H1 (cell line): ENCODE measurements at regions not wholly inside any gene's neighbourhood (a gene's known extent, or its start where the extent isn't known, plus 50 kb on each side); places are given as distances from the start of the nearest gene placed in this dataset.

ENCODE experiments used
- CTCF ChIA-PET: fragments of 300-600 bp; sonication (Branson Sonifier 250); formaldehyde crosslinking; loops from one replicate; lab custom pipeline; 2021; ENCODE audit not compliant: partially characterized antibody; lab: Charles Lee
- POLR2A ChIA-PET: fragments of 300-600 bp; sonication (Branson Sonifier 250); formaldehyde crosslinking; loops from one replicate; lab custom pipeline; 2021; ENCODE audit warnings: inconsistent platforms; ENCODE audit not compliant: partially characterized antibody; lab: Charles Lee
- DNase-seq, 2 experiments: peaks; one replicate each; pipeline versions ENCODE4 v3.0.0 to v3.0.0-alpha.2; 2010 to 2022; ENCODE audit warnings: low spot score in 2 of 2, low read depth in 1 of 2, mixed read lengths in 1 of 2
- FAIRE-seq: peaks from 2 replicates; lab custom pipeline; 2011; peaks lifted over from hg19 to GRCh38; lab: Jason Lieb, UNC
- H2AFZ ChIP-seq: 2 replicates; pipeline ENCODE4 v1.8.1; 2012; ENCODE audit warnings: low read length, inconsistent platforms
- H2AK5ac ChIP-seq: 2 replicates; pipeline ENCODE4 v1.6.1; 2013; ENCODE audit warnings: low read depth, low read length
- H2BK120ac ChIP-seq: replicated peaks from 2 replicates; pipeline ENCODE3; 2013; ENCODE audit warnings: low read depth, low read length, inconsistent platforms
- H2BK12ac ChIP-seq: 2 replicates; pipeline ENCODE4 v1.6.1; 2013; ENCODE audit warnings: low read depth, low read length
- H2BK15ac ChIP-seq: 2 replicates; pipeline ENCODE4 v1.6.1; 2013; ENCODE audit warnings: low read length
- H2BK20ac ChIP-seq: 2 replicates; pipeline ENCODE4 v1.6.1; 2013; ENCODE audit warnings: low read length
- H2BK5ac ChIP-seq: 2 replicates; pipeline ENCODE4 v1.6.1; 2013; ENCODE audit warnings: low read depth, low read length
- H3K14ac ChIP-seq: 2 replicates; pipeline ENCODE4 v1.6.1; 2013; ENCODE audit warnings: inconsistent platforms; ENCODE audit not compliant: insufficient read length
- H3K18ac ChIP-seq: 2 replicates; pipeline ENCODE4 v1.6.1; 2013; ENCODE audit warnings: low read length; ENCODE audit errors: extremely low read depth
- H3K23ac ChIP-seq: 2 replicates; pipeline ENCODE4 v1.6.1; 2013; ENCODE audit warnings: inconsistent platforms; ENCODE audit not compliant: insufficient read length
- H3K23me2 ChIP-seq: 2 replicates; pipeline ENCODE4 v1.6.1; 2013; ENCODE audit warnings: low read depth, low read length
- H3K27ac ChIP-seq: 2 replicates; pipeline ENCODE4 v1.6.1; 2011; ENCODE audit warnings: low read depth, low read length, inconsistent platforms
- H3K27me3 ChIP-seq, 4 experiments: replicated peaks in 1 of 4; 1 replicate in 1 of 4; 2 replicates in 3 of 4; pipeline versions ENCODE4 v1.6.1 to v1.8.1; 2011 to 2013; ENCODE audit warnings: low read length in 3 of 4, mild to moderate bottlenecking in 3 of 4, inconsistent platforms in 2 of 4, mixed read lengths in 2 of 4, moderate library complexity in 1 of 4; ENCODE audit not compliant: control insufficient read depth in 3 of 4, insufficient read depth in 3 of 4; ENCODE audit errors: extremely low read depth in 1 of 4
- H3K36me3 ChIP-seq, 4 experiments: 2 replicates each; pipeline versions ENCODE4 v1.6.1 to v1.8.1; 2011 to 2013; ENCODE audit warnings: mild to moderate bottlenecking in 4 of 4, low read length in 3 of 4, moderate library complexity in 2 of 4, control low read depth in 1 of 4, inconsistent platforms in 1 of 4; ENCODE audit not compliant: insufficient read depth in 4 of 4, control insufficient read depth in 2 of 4
- H3K4ac ChIP-seq: replicated peaks from 2 replicates; pipeline ENCODE3; 2013; ENCODE audit warnings: low read length, low read depth, mixed read lengths, inconsistent platforms; ENCODE audit not compliant: insufficient read length
- H3K4me1 ChIP-seq, 4 experiments: replicated peaks in 1 of 4; 1 replicate in 1 of 4; 2 replicates in 3 of 4; pipeline versions ENCODE4 v1.6.1 to v1.8.1; 2011 to 2013; ENCODE audit warnings: low read length in 3 of 4, inconsistent platforms in 2 of 4, mixed read lengths in 1 of 4; ENCODE audit not compliant: insufficient read depth in 4 of 4, control insufficient read depth in 3 of 4
- H3K4me2 ChIP-seq, 2 experiments: 2 replicates each; pipeline versions ENCODE4 v1.6.1 to v1.8.1; 2011 to 2013; ENCODE audit warnings: low read depth in 2 of 2, low read length in 2 of 2, control low read depth in 1 of 2, inconsistent platforms in 1 of 2, mild to moderate bottlenecking in 1 of 2; ENCODE audit not compliant: insufficient read depth in 1 of 2
- H3K4me3 ChIP-seq, 4 experiments: fragments of 200-600, 300-600 bp in 1 of 4; sonication (generic), shearing (Covaris generic), sonication (Bioruptor Twin) in 1 of 4; 2 replicates each; pipeline versions ENCODE4 v1.5.1 to v1.8.1; 2011 to 2016; ENCODE audit warnings: low read length in 4 of 4, low read depth in 3 of 4, control low read depth in 2 of 4, inconsistent platforms in 2 of 4, mild to moderate bottlenecking in 2 of 4, mixed read lengths in 1 of 4, moderate library complexity in 1 of 4; ENCODE audit not compliant: insufficient read depth in 2 of 4; ENCODE audit errors: extremely low read depth in 1 of 4
- H3K56ac ChIP-seq: replicated peaks from 2 replicates; pipeline ENCODE3; 2013; ENCODE audit warnings: low read depth, mild to moderate bottlenecking, mixed read lengths, low read length, inconsistent platforms; ENCODE audit not compliant: insufficient read length
- H3K79me1 ChIP-seq: 2 replicates; pipeline ENCODE4 v1.6.1; 2013; ENCODE audit warnings: low read depth, low read length, control low read depth
- H3K79me2 ChIP-seq, 2 experiments: 2 replicates each; pipeline versions ENCODE4 v1.6.1 to v1.8.1; 2012 to 2013; ENCODE audit warnings: low read length in 2 of 2, mild to moderate bottlenecking in 2 of 2, inconsistent platforms in 1 of 2; ENCODE audit not compliant: insufficient read depth in 2 of 2, control insufficient read depth in 1 of 2
- H3K9ac ChIP-seq, 4 experiments: replicated peaks in 1 of 4; 1 replicate in 1 of 4; 2 replicates in 3 of 4; pipeline versions ENCODE4 v1.6.1 to v1.8.1; 2011 to 2013; ENCODE audit warnings: low read depth in 3 of 4, low read length in 3 of 4, control low read depth in 2 of 4, mild to moderate bottlenecking in 2 of 4, moderate library complexity in 2 of 4, inconsistent platforms in 1 of 4; ENCODE audit errors: extremely low read depth in 1 of 4
- H3K9me3 ChIP-seq, 2 experiments: 2 replicates each; pipeline versions ENCODE4 v1.6.1 to v1.8.1; 2012 to 2013; ENCODE audit warnings: mild to moderate bottlenecking in 2 of 2, moderate library complexity in 2 of 2, control low read depth in 1 of 2, inconsistent platforms in 1 of 2, low read depth in 1 of 2, low read length in 1 of 2, mixed read lengths in 1 of 2; ENCODE audit not compliant: insufficient read depth in 2 of 2
- H4K20me1 ChIP-seq, 2 experiments: replicated peaks in 1 of 2; 2 replicates each; pipeline versions ENCODE3 to v1.8.1; 2011 to 2013; ENCODE audit warnings: inconsistent platforms in 2 of 2, low read length in 2 of 2, mild to moderate bottlenecking in 1 of 2; ENCODE audit not compliant: insufficient read depth in 2 of 2, control insufficient read depth in 1 of 2
- H4K5ac ChIP-seq: 2 replicates; pipeline ENCODE4 v1.6.1; 2013; ENCODE audit warnings: low read length, low read depth, mixed read lengths, inconsistent platforms; ENCODE audit not compliant: insufficient read length
- H4K8ac ChIP-seq: 2 replicates; pipeline ENCODE4 v1.8.0; 2013; ENCODE audit warnings: mild to moderate bottlenecking, moderate library complexity, low read length, inconsistent platforms; ENCODE audit not compliant: insufficient read depth; ENCODE audit errors: extremely low read depth
- H4K91ac ChIP-seq: replicated peaks from 2 replicates; pipeline ENCODE3; 2013; ENCODE audit warnings: low read length, mixed read lengths, inconsistent platforms; ENCODE audit not compliant: insufficient read length
- CEBPB ChIP-seq: IDR thresholded peaks from 2 replicates; pipeline ENCODE4 v1.6.1; 2012; ENCODE audit warnings: low read depth, low read length
- E2F6 ChIP-seq: IDR thresholded peaks from 2 replicates; pipeline ENCODE4 v1.6.1; 2012; ENCODE audit warnings: inconsistent platforms
- EGR1 ChIP-seq: IDR thresholded peaks from 2 replicates; pipeline ENCODE4 v1.6.1; 2011; ENCODE audit warnings: low read depth, low read length, borderline replicate concordance
- KDM4A ChIP-seq: IDR thresholded peaks from one replicate; pipeline ENCODE4 v1.7.1; 2012; ENCODE audit warnings: low read depth, mild to moderate bottlenecking, moderate library complexity, low read length, inconsistent platforms; ENCODE audit not compliant: severe bottlenecking
- NRF1 ChIP-seq: IDR thresholded peaks from 2 replicates; pipeline ENCODE4 v1.6.1; 2011; ENCODE audit warnings: mild to moderate bottlenecking, low read depth, low read length, improper control_type of control experiment
- RFX5 ChIP-seq: IDR thresholded peaks from 2 replicates; pipeline ENCODE4 v1.6.1; 2011; ENCODE audit warnings: low read depth, low read length, improper control_type of control experiment, borderline replicate concordance
- TCF12 ChIP-seq: IDR thresholded peaks from 2 replicates; pipeline ENCODE4 v1.6.1; 2011; ENCODE audit warnings: low read depth, mild to moderate bottlenecking, low read length
- USF2 ChIP-seq: IDR thresholded peaks from 2 replicates; pipeline ENCODE4 v1.6.1; 2011; ENCODE audit warnings: low read length, improper control_type of control experiment
- WGBS, 2 experiments: shearing (Covaris generic) in 1 of 2; methylation state at CpG; one replicate each; pipeline versions ENCODE4 v1.1.6 to v1.1.7; 2013 to 2015; ENCODE audit warnings: low lambda C conversion rate in 2 of 2, mixed read lengths in 2 of 2, inconsistent platforms in 1 of 2, low coverage in 1 of 2, missing lambda C conversion rate in 1 of 2; ENCODE audit not compliant: insufficient replicate concordance in 2 of 2, insufficient coverage in 1 of 2, insufficient read length in 1 of 2; ENCODE audit errors: extremely low coverage in 1 of 2, missing lambda C conversion rate in 1 of 2; 5-methylcytosine and 5-hydroxymethylcytosine counted together

GRCh38 chr4:132396636-132397035, 752.5 kb upstream of the PCDH10 start:
- no peaks in the 10 kb centered on the region for H3K36me3 ChIP-seq
- H2BK20ac ChIP-seq, result no peak overlapping the region
- H4K20me1 ChIP-seq, result no peaks in the 10 kb centered on the region
- H3K4me1 ChIP-seq, result no peaks in the 10 kb centered on the region
- H2AFZ ChIP-seq, result 0 out of 2 replicates have a peak overlapping the region, but pooled peaks have one; percentile 12
- H3K4me2 ChIP-seq, result no peak overlapping the region
- H3K4me3 ChIP-seq, result no peak overlapping the region
- no peaks in the 10 kb centered on the region for H3K23me2 ChIP-seq
- FAIRE-seq (no peak), DNase-seq (no peak)
- TF ChIP-seq TCF12 (no peak), NRF1 (no peak), USF2 (no peak), RFX5 (no peak), E2F6 (no peak), EGR1 (no peak), CEBPB (no peak), KDM4A (no peak)
- H2BK12ac ChIP-seq, result no peak overlapping the region
- ChIA-PET POLR2A (no interaction called here), CTCF (no interaction called here)
- H3K27ac ChIP-seq, result no peak overlapping the region
- H2BK120ac ChIP-seq, result no peak overlapping the region
- no peak overlapping the region for H3K9ac ChIP-seq
- no peak overlapping the region for H3K4ac ChIP-seq
- H3K23ac ChIP-seq, result no peak overlapping the region
- no peak overlapping the region for H4K91ac ChIP-seq
- no peak overlapping the region for H2BK15ac ChIP-seq
- WGBS, 2 experiments, result 84% methylated on average over 1 of the region's 1 CpG; no CpG with 5 or more reads in 1 of the 2 experiments
- no peak overlapping the region for H2AK5ac ChIP-seq
- H3K56ac ChIP-seq, result no peak overlapping the region
- H3K27me3 ChIP-seq, result no peaks in the 10 kb centered on the region
- no peak overlapping the region for H4K5ac ChIP-seq
- H3K18ac ChIP-seq, result no peak overlapping the region
- no peaks in the 10 kb centered on the region for H3K79me1 ChIP-seq
- no peak overlapping the region for H4K8ac ChIP-seq
- H3K79me2 ChIP-seq, result no peaks in the 10 kb centered on the region
- no peak overlapping the region for H2BK5ac ChIP-seq
- no peaks in the 10 kb centered on the region for H3K9me3 ChIP-seq
- H3K14ac ChIP-seq, result no peak overlapping the region
